A549 (cell line): ENCODE measurements at regions not wholly inside any gene's neighbourhood (a gene's known extent, or its start where the extent isn't known, plus 50 kb on each side); places are given as distances from the start of the nearest gene placed in this dataset.

Experiments
- ATAC-seq, 2 experiments: fragments of 200-7000 bp in 1 of 2; fragments of >200 bp in 1 of 2; cut with Nextera tagmentation in 1 of 2; cut with Tn5 transposase in 1 of 2; 3 replicates each; pipeline versions ENCODE4 v1.8.0 to v1.9.1; 2018 to 2020; ENCODE audit warnings: mild to moderate bottlenecking in 1 of 2, moderate library complexity in 1 of 2
- CTCF ChIA-PET: fragments of 300-600 bp; sonication (Branson Sonifier 250); formaldehyde crosslinking; extraction: SDS; loops from one replicate; lab custom pipeline; 2021; ENCODE audit warnings: antibody characterized with exemption, inconsistent platforms; lab: Yijun Ruan, JAX
- POLR2A ChIA-PET: fragments of 350-600 bp; formaldehyde crosslinking; extraction: SDS; loops from one replicate; lab custom pipeline; 2021; ENCODE audit warnings: antibody characterized with exemption, inconsistent platforms; lab: Yijun Ruan, JAX
- DNase-seq, 2 experiments: peaks; one replicate each; pipeline versions ENCODE4 v3.0.0 to v3.0.0-alpha.2; 2011 to 2016; ENCODE audit warnings: low read depth in 1 of 2, low spot score in 1 of 2
- FAIRE-seq: peaks from 2 replicates; lab custom pipeline; 2011; peaks lifted over from hg19 to GRCh38; lab: Jason Lieb, UNC
- H3K27ac ChIP-seq, 2 experiments: fragments of >200 bp; sonication (Bioruptor Twin); formaldehyde crosslinking; 3 replicates each; pipeline ENCODE4 v1.5.1; 2016 to 2017
- H3K4me1 ChIP-seq: fragments of >200 bp; sonication (Bioruptor Twin); formaldehyde crosslinking; 3 replicates; pipeline ENCODE4 v1.6.1; 2016
- H3K4me2 ChIP-seq: fragments of >200 bp; sonication (Bioruptor Twin); formaldehyde crosslinking; 3 replicates; pipeline ENCODE4 v1.6.1; 2016
- H3K4me3 ChIP-seq: fragments of >200 bp; sonication (Bioruptor Twin); formaldehyde crosslinking; 3 replicates; pipeline ENCODE4 v1.5.1; 2016
- H3K9me3 ChIP-seq: fragments of >200 bp; sonication (Bioruptor Twin); formaldehyde crosslinking; 3 replicates; pipeline ENCODE4 v1.6.1; 2016
- ATOH8 ChIP-seq: fragments of 250-450 bp; sonication (Bioruptor Pico); IDR thresholded peaks from 2 replicates; pipeline ENCODE4 v1.5.0; 2020; ENCODE audit warnings: low read depth, mild to moderate bottlenecking, moderate library complexity
- CBX8 ChIP-seq: fragments of 200-600 bp; sonication (generic); IDR thresholded peaks from 2 replicates; pipeline ENCODE4 v1.6.1; 2016
- CHD2 ChIP-seq: fragments of 150-350 bp; IDR thresholded peaks from 2 replicates; pipeline ENCODE4 v1.6.1; 2014; ENCODE audit warnings: low read length; ENCODE audit not compliant: partially characterized antibody
- CHD4 ChIP-seq: fragments of 200-600 bp; sonication (generic); IDR thresholded peaks from 2 replicates; pipeline ENCODE4 v1.6.1; 2016; ENCODE audit warnings: antibody characterized with exemption, mild to moderate bottlenecking, borderline replicate concordance
- EHF ChIP-seq: fragments of 250-450 bp; sonication (Bioruptor Pico); IDR thresholded peaks from 2 replicates; pipeline ENCODE4 v1.5.0; 2020; ENCODE audit warnings: mild to moderate bottlenecking
- ELK1 ChIP-seq: fragments of 150-350 bp; IDR thresholded peaks from 2 replicates; pipeline ENCODE4 v1.6.1; 2014; ENCODE audit warnings: low read depth, mild to moderate bottlenecking, low read length
- ESRRA ChIP-seq: fragments of 150-350 bp; IDR thresholded peaks from 2 replicates; pipeline ENCODE4 v1.6.1; 2014; ENCODE audit warnings: mild to moderate bottlenecking, low read length, borderline replicate concordance
- FOSL2 ChIP-seq, 2 experiments: fragments of 450-650 bp in 1 of 2; fragments of >200 bp in 1 of 2; sonication (Bioruptor Twin) in 1 of 2; formaldehyde crosslinking; IDR thresholded peaks; 2 replicates each; pipeline versions ENCODE4 v1.5.0 to v1.6.1; 2016 to 2020; ENCODE audit warnings: mild to moderate bottlenecking in 1 of 2, moderate library complexity in 1 of 2
- FOXS1 ChIP-seq: fragments of 250-450 bp; sonication (Bioruptor Pico); IDR thresholded peaks from 2 replicates; pipeline ENCODE4 v1.5.0; 2020; ENCODE audit warnings: mild to moderate bottlenecking, moderate library complexity
- HDAC2 ChIP-seq: fragments of 200-600 bp; sonication (generic); IDR thresholded peaks from 2 replicates; pipeline ENCODE4 v1.6.1; 2016
- HES2 ChIP-seq: fragments of >200 bp; sonication (Bioruptor Twin); formaldehyde crosslinking; IDR thresholded peaks from 2 replicates; pipeline ENCODE4 v1.6.1; 2016
- HEYL ChIP-seq: fragments of 250-450 bp; sonication (Bioruptor Pico); IDR thresholded peaks from 2 replicates; pipeline ENCODE4 v1.8.0; 2021; ENCODE audit warnings: mild to moderate bottlenecking, moderate library complexity
- KDM1A ChIP-seq: fragments of 200-600 bp; sonication (generic); IDR thresholded peaks from 2 replicates; pipeline ENCODE4 v1.6.1; 2016; ENCODE audit warnings: low read depth, mild to moderate bottlenecking
- KDM5A ChIP-seq: fragments of 200-600 bp; sonication (generic); IDR thresholded peaks from 2 replicates; pipeline ENCODE4 v1.6.1; 2016; ENCODE audit warnings: antibody characterized with exemption, mild to moderate bottlenecking
- MAX ChIP-seq: IDR thresholded peaks from 2 replicates; pipeline ENCODE4 v1.6.1; 2012
- NFE2L2 ChIP-seq: fragments of 150-350 bp; conservative IDR thresholded peaks from 2 replicates; pipeline ENCODE4 v1.6.1; 2014; ENCODE audit warnings: low read length
- PBX3 ChIP-seq: IDR thresholded peaks from 2 replicates; pipeline ENCODE4 v1.6.1; 2012
- POLR2A ChIP-seq: IDR thresholded peaks from 2 replicates; pipeline ENCODE4 v1.6.1; 2012; ENCODE audit warnings: mild to moderate bottlenecking, low read length
- RCOR1 ChIP-seq: fragments of 150-350 bp; IDR thresholded peaks from 2 replicates; pipeline ENCODE4 v1.6.1; 2014; ENCODE audit warnings: antibody characterized with exemption, low read length, low read depth
- RFX5 ChIP-seq: fragments of 450-650 bp; IDR thresholded peaks from 2 replicates; pipeline ENCODE4 v1.7.1; 2014; ENCODE audit warnings: antibody characterized with exemption, mild to moderate bottlenecking, moderate library complexity
- RNF2 ChIP-seq: fragments of 200-600 bp; sonication (generic); IDR thresholded peaks from 2 replicates; pipeline ENCODE4 v1.6.1; 2016; ENCODE audit warnings: low read depth, mild to moderate bottlenecking, antibody characterized with exemption, moderate library complexity, borderline replicate concordance
- SMC3 ChIP-seq: fragments of >200 bp; sonication (Bioruptor Twin); formaldehyde crosslinking; IDR thresholded peaks from 3 replicates; pipeline ENCODE4 v1.6.1; 2018; ENCODE audit warnings: inconsistent platforms
- USF2 ChIP-seq: fragments of 450-650 bp; IDR thresholded peaks from 2 replicates; pipeline ENCODE4 v1.6.1; 2014; ENCODE audit warnings: antibody characterized with exemption
- ZC3H11A ChIP-seq: fragments of 450-650 bp; IDR thresholded peaks from 2 replicates; pipeline ENCODE4 v1.6.1; 2014; ENCODE audit warnings: antibody characterized with exemption, mild to moderate bottlenecking
- ZFP36 ChIP-seq: fragments of 450-650 bp; IDR thresholded peaks from 2 replicates; pipeline ENCODE4 v1.6.1; 2014; ENCODE audit warnings: borderline replicate concordance; ENCODE audit not compliant: partially characterized antibody
- WGBS: methylation state at CpG from one replicate; pipeline ENCODE4 v1.1.6; 2017; ENCODE audit errors: missing lambda C conversion rate; 5-methylcytosine and 5-hydroxymethylcytosine counted together

- no peak overlapping the region for H3K4me2 ChIP-seq
- no peak overlapping the region for H3K4me3 ChIP-seq
- WGBS: 76% methylated on average over 3 of the region's 3 CpGs
- ATAC-seq (no peak), FAIRE-seq (no peak), DNase-seq (no peak)
- peaks cover 8% of the 10 kb centered on the region; the same call in 1 of the 3 replicates for H3K9me3 ChIP-seq
- no peak for TF ChIP-seq MAX
- no peak for TF ChIP-seq ZC3H11A
- TF ChIP-seq RNF2: no peak
- TF ChIP-seq HES2: no peak
- TF ChIP-seq HEYL (CRISPR knock-in tag): no peak
- no peak for TF ChIP-seq FOSL2 (IDR thresholded peaks at IDR 0.05)
- no peak for TF ChIP-seq FOSL2 (CRISPR knock-in tag; IDR thresholded peaks at IDR 0.05)
- H3K27ac ChIP-seq: no peak overlapping the region
- no peaks in the 10 kb centered on the region for H3K4me1 ChIP-seq
- ChIA-PET CTCF (no interaction called here), POLR2A (no interaction called here)
These were observed 274.8 kb upstream of the GULP1 start for GRCh38 chr2:188016917-188017316.

GRCh38 chr2:188022389-188022788 is 269.3 kb upstream of the GULP1 start:
- DNase-seq (no peak), ATAC-seq (no peak), FAIRE-seq (no peak)
- Histone ChIP-seq H3K4me1 (no peaks in the 10 kb centered on the region), H3K4me2 (no peak overlapping the region), H3K9me3 (peaks cover 8% of the 10 kb centered on the region; the same call in 1 of the 3 replicates), H3K4me3 (no peak overlapping the region), H3K27ac (no peak overlapping the region)
- 71% methylated on average over 2 of the region's 2 CpGs for WGBS
- TF ChIP-seq HDAC2 (no peak), FOXS1 (CRISPR knock-in tag) (no peak), CHD4 (no peak), ESRRA (no peak), POLR2A (no peak), EHF (CRISPR knock-in tag) (no peak), RCOR1 (no peak), PBX3 (no peak), CHD2 (no peak)
- ChIA-PET POLR2A (no interaction called here), CTCF (no interaction called here)

- no peak overlapping the region for H3K4me3 ChIP-seq
- FAIRE-seq: no peak
- no peak overlapping the region for H3K27ac ChIP-seq
- DNase-seq: no peak
- no peak overlapping the region for H3K4me2 ChIP-seq
- POLR2A ChIA-PET: no interaction called here
- ATAC-seq: no peak
- WGBS: 65% methylated on average over 1 of the region's 1 CpG
- no peak for TF ChIP-seq HEYL (CRISPR knock-in tag)
- no peak for TF ChIP-seq EHF (CRISPR knock-in tag)
- TF ChIP-seq ELK1: no peak
- no peak for TF ChIP-seq ATOH8 (CRISPR knock-in tag)
- no peak for TF ChIP-seq KDM1A
- no peak for TF ChIP-seq NFE2L2
- TF ChIP-seq ZC3H11A: no peak
- no peak for TF ChIP-seq SMC3
- no peak for TF ChIP-seq MAX
- no peak for TF ChIP-seq FOXS1 (CRISPR knock-in tag)
- no peak for TF ChIP-seq CHD4
- TF ChIP-seq ZFP36: no peak
- TF ChIP-seq RFX5: no peak
- TF ChIP-seq CBX8: no peak
- TF ChIP-seq USF2: no peak
- no peak for TF ChIP-seq KDM5A
- no peaks in the 10 kb centered on the region for H3K4me1 ChIP-seq
- CTCF ChIA-PET: no interaction called here
- peaks cover 8% of the 10 kb centered on the region; the same call in 1 of the 3 replicates for H3K9me3 ChIP-seq
These were observed 268.6 kb upstream of the GULP1 start for GRCh38 chr2:188023035-188023434.
